BE2C (cell line): ENCODE measurements at regions not wholly inside any gene's neighbourhood (a gene's known extent, or its start where the extent isn't known, plus 50 kb on each side); places are given as distances from the start of the nearest gene placed in this dataset.

ENCODE experiments used
- DNase-seq: peaks from one replicate; pipeline ENCODE4 v3.0.0-alpha.2; 2020
- H3K27me3 ChIP-seq: fragments of 250-450 bp; sonication (Bioruptor Pico); 2 replicates; pipeline ENCODE4 v1.5.1; 2020; ENCODE audit warnings: mild to moderate bottlenecking
- H3K36me3 ChIP-seq: fragments of 250-450 bp; sonication (Bioruptor Pico); 2 replicates; pipeline ENCODE4 v1.5.1; 2020; ENCODE audit warnings: mild to moderate bottlenecking
- H3K4me1 ChIP-seq: fragments of 250-450 bp; sonication (Bioruptor Pico); 2 replicates; pipeline ENCODE4 v1.5.1; 2020
- H3K4me3 ChIP-seq: 2 replicates; pipeline ENCODE4 v1.5.1; 2011; ENCODE audit warnings: low read depth, low read length
- H3K9me3 ChIP-seq: fragments of 250-450 bp; sonication (Bioruptor Pico); 2 replicates; pipeline ENCODE4 v1.5.1; 2020
- CTCF ChIP-seq: IDR thresholded peaks from 2 replicates; pipeline ENCODE4 v1.5.1; 2012; ENCODE audit warnings: mild to moderate bottlenecking, low read depth, low read length

DNA sequence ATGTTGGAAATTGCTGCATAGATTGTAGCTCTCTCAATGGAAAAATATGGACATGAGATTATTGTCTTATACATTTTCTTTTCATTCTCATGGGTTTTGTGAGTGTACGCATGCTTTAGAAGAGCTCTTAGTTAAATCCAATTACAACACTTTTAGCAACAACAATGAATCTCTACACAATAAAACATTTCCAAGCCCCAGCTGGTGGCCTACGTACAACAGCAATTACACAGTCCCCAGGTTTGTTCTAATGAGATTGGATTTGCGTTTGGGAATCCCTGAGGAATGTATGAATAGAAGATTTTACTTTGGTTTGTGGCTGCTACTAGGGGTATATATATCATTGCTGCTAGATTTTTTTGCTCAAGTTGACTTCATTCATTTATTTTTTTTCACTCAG, 98.6 kb downstream of the FHDC1 start:
- H3K4me1 ChIP-seq, result no peaks in the 10 kb centered on the region
- DNase-seq, result no peak
- TF ChIP-seq CTCF, result no peak
- H3K27me3 ChIP-seq, result no peaks in the 10 kb centered on the region
- no peak overlapping the region for H3K4me3 ChIP-seq
- no peaks in the 10 kb centered on the region for H3K9me3 ChIP-seq
- H3K36me3 ChIP-seq, result no peaks in the 10 kb centered on the region

GRCh38 chr4:153036931-153037482, 100.9 kb downstream of the FHDC1 start:
- Histone ChIP-seq H3K27me3 (no peaks in the 10 kb centered on the region), H3K9me3 (no peaks in the 10 kb centered on the region), H3K4me1 (no peaks in the 10 kb centered on the region), H3K36me3 (no peaks in the 10 kb centered on the region), H3K4me3 (no peak overlapping the region)
- no peak for TF ChIP-seq CTCF
- DNase-seq, result no peak

DNA sequence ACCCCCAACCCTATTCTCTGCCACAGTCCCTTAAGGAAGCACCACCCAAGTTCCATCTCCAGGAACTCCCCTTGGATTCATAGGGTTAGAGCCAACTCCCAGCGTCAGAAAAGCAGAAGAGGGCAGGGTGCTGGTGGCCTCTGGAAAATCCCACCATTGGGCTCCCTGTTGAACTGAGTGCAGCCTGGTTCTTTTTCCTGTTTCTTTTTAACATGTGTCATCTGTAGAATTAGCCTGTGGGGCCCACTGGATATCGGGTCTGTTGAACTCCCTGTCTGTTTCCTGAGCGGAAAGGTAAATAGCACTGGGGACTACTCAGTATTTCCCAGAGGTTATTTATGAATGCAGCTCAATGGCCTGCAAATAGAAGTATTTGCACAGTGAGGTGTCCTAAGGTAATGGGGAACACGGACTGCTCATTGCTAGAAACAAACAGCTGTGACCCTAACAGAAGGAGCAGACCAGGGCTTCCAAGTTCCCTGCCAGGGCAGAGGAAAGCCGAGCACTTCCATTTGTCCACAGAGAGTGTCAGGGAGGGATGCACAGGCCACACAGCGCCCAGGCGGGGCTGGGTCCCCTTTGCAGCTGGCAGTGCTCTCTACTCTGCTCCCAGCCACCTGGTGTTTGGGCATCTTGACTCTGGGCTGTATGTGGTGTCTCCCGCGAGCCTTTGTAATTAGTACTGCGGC, 102.6 kb downstream of the FHDC1 start:
- Histone ChIP-seq H3K4me1 (no peaks in the 10 kb centered on the region), H3K27me3 (no peaks in the 10 kb centered on the region), H3K9me3 (no peaks in the 10 kb centered on the region), H3K36me3 (no peaks in the 10 kb centered on the region), H3K4me3 (no peak overlapping the region)
- no peak for TF ChIP-seq CTCF
- no peak for DNase-seq

GRCh38 chr4:153039542-153040185, 103.5 kb downstream of the FHDC1 start:
- no peaks in the 10 kb centered on the region for H3K36me3 ChIP-seq
- TF ChIP-seq CTCF, result no peak
- no peaks in the 10 kb centered on the region for H3K9me3 ChIP-seq
- H3K4me1 ChIP-seq, result no peaks in the 10 kb centered on the region
- H3K4me3 ChIP-seq, result no peak overlapping the region
- H3K27me3 ChIP-seq, result no peaks in the 10 kb centered on the region
- DNase-seq, result no peak

- H3K9me3 ChIP-seq, result no peaks in the 10 kb centered on the region
- H3K4me3 ChIP-seq, result no peak overlapping the region
- TF ChIP-seq CTCF, result no peak
- H3K36me3 ChIP-seq, result no peaks in the 10 kb centered on the region
- DNase-seq, result no peak
- H3K4me1 ChIP-seq, result no peaks in the 10 kb centered on the region
- H3K27me3 ChIP-seq, result no peaks in the 10 kb centered on the region
Measured at GRCh38 chr4:153040677-153041076, 104.6 kb downstream of the FHDC1 start.

DNA sequence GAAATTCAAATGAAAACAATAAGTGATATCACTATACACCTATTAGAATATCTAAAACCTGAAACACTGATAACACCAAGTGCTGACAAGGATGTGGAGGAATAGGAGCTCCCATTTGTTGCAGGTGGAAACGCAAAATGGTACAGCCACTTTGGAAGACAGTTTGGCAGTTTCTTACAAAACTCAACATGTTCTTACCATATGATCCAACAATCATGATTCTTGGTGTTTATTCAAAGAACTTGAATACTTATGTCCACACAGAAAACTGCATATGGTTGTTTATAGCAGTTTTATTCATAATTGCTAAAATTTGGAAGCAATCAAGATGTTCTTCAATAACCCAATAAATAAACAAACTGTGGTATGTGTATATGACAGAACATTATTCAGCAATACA, 107.9 kb downstream of the FHDC1 start:
- H3K27me3 ChIP-seq, result no peaks in the 10 kb centered on the region
- H3K4me3 ChIP-seq, result no peak overlapping the region
- no peak for DNase-seq
- TF ChIP-seq CTCF, result no peak
- H3K36me3 ChIP-seq, result no peaks in the 10 kb centered on the region
- no peaks in the 10 kb centered on the region for H3K9me3 ChIP-seq
- H3K4me1 ChIP-seq, result no peaks in the 10 kb centered on the region
